Activated CD4-positive, alpha-beta T cell treated with anti-CD3 and anti-CD28 coated beads, Interleukin-2, amount 50 U/mL, for 48 hours (primary cell): ENCODE measurements at regions not wholly inside any gene's neighbourhood (a gene's known extent, or its start where the extent isn't known, plus 50 kb on each side); places are given as distances from the start of the nearest gene placed in this dataset.

Experiments
- DNase-seq, 2 experiments: peaks; one replicate each; pipeline ENCODE4 v3.0.0-alpha.2; 2020

- no peak for DNase-seq
Measured at GRCh38 chr10:118500477-118501104, 94.9 kb downstream of the PRLHR start.

GRCh38 chr10:118499186-118499585 is 96.3 kb downstream of the PRLHR start:
- DNase-seq: no peak

GRCh38 chr10:118498623-118499022 is 96.8 kb downstream of the PRLHR start:
- DNase-seq: no peak

GRCh38 chr10:118497227-118497626 is 98.2 kb downstream of the PRLHR start:
- DNase-seq: no peak

- no peak for DNase-seq
Measured at GRCh38 chr10:118496525-118496924, 98.9 kb downstream of the PRLHR start.

- DNase-seq: no peak
Measured at GRCh38 chr10:118495499-118495898, 99.9 kb downstream of the PRLHR start.

- no peak for DNase-seq
Measured at GRCh38 chr10:118491055-118491454, 104.4 kb downstream of the PRLHR start.

- DNase-seq: no peak
Measured at GRCh38 chr10:118488710-118489497, 106.5 kb downstream of the PRLHR start.

GRCh38 chr10:118485641-118486040 is 109.8 kb downstream of the PRLHR start:
- no peak for DNase-seq

GRCh38 chr10:118484152-118484871 is 111.1 kb downstream of the PRLHR start:
- DNase-seq: no peak

- no peak for DNase-seq
Measured at GRCh38 chr10:118483496-118483895, 112.0 kb downstream of the PRLHR start.

GRCh38 chr10:118482393-118483331 is 112.8 kb downstream of the PRLHR start:
- DNase-seq: no peak

- no peak for DNase-seq
Measured at GRCh38 chr10:118481871-118482270, 113.6 kb downstream of the PRLHR start.

GRCh38 chr10:118475214-118475613 is 120.2 kb downstream of the PRLHR start:
- DNase-seq: no peak

GRCh38 chr10:118474111-118474510 is 121.3 kb downstream of the PRLHR start:
- DNase-seq: no peak

GRCh38 chr10:118473305-118473960 is 122.0 kb downstream of the PRLHR start:
- DNase-seq: no peak

GRCh38 chr10:118472415-118473304 is 122.8 kb downstream of the PRLHR start:
- no peak for DNase-seq

- no peak for DNase-seq
Measured at GRCh38 chr10:118471863-118472262, 123.6 kb downstream of the PRLHR start.

- DNase-seq: no peak
Measured at GRCh38 chr10:118470470-118470869, 125.0 kb downstream of the PRLHR start.

GRCh38 chr10:118467200-118467599 is 125.1 kb upstream of the FAM204A start:
- no peak for DNase-seq

GRCh38 chr10:118465300-118465874 is 123.3 kb upstream of the FAM204A start:
- no peak for DNase-seq
